Stimulated activated naive CD8-positive, alpha-beta T cell treated with anti-CD3 and anti-CD28 coated beads, Interleukin-15, Interleukin-2, amounts not matched to agents 100 U/mL and 50 U/mL, for 24 hours (primary cell): ENCODE measurements at regions not wholly inside any gene's neighbourhood (a gene's known extent, or its start where the extent isn't known, plus 50 kb on each side); places are given as distances from the start of the nearest gene placed in this dataset.
"Not testable (repeated sequence)": the region's sequence is repeated elsewhere in the genome, so short reads cannot be mapped to it uniquely, and the experiment has no call there.

Source experiments
- ATAC-seq: fragments of 150-1000 bp; cut with Tn5 transposase; one replicate; pipeline ENCODE4 v1.10.0; 2021
- DNase-seq: peaks from one replicate; pipeline ENCODE4 v3.0.0; 2021

DNA sequence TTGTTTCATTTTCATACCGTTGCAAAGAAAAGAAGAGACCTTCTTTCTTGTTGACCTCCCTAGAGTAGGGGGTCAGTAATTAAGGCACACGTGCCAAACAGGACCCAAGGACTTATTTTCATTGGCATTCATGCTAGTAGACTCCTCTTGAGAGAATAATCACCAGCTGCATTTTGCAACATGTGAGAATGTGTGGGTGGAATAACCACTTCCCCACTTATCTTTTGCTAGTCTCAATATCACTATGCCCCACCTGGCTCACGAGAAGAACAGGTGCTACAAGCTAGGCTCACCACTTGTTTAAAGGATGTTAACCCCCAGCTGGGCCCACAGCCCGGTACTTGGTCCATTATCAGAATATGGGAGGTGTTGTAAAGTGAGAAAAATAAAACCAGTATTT is 460.7 kb upstream of the MEF2C start:
- ATAC-seq (peak; percentile 43), DNase-seq (peak; percentile 6)

DNA sequence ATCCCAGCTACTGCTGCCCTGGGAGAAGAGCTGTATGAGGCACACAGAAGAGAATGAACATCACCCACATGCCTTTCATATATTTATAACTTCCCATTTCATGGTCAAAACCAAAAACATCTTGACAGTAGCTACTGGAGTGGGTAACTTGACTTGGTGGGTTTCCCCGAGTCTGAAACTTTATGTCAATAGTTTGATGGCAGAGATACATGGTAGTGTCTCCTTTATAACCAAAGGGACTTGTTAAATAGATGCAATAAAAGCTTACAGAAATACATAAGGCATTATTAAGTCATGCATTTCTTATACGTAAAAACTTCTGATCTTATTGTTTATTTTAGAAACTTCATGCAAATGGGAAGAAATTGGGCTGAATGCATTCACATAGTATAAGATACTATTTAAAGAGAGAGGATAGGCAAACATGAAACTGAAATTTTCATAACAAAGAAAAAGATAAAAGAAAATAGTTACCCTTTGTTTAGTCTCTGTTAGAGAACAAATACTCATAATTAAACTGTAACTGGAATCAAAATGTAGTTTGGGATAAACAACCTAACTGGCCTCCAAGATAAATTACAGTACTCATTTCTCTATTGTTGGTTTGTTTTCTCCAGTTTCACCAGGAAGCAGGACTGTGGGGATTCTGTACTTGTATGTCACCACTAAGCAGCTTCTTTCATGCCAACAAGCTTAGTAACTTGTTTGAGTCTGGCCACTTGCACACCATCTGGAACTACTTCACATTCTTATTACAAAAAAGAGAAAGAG is 459.3 kb upstream of the MEF2C start:
- DNase-seq (no peak), ATAC-seq (no peak)

DNA sequence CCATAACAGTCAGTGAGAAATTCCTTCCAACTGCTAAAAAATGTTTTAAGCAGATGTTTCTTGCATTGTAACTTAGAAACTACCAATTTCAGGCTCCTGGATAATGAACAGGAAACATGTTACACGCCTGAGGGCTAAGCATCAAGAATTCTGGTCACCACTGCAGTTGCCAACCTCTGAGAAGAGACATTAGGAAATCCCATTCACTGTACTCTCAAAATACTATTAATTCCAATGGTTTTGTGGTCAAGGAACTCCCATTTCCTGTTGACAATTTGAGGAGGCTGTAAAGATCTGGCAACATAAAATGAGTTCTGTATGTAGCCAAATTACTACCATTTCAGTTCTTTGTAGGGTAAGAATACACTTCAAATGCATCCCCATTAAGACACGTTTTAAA is 456.0 kb upstream of the MEF2C start:
- no peak for DNase-seq
- ATAC-seq = no peak

DNA sequence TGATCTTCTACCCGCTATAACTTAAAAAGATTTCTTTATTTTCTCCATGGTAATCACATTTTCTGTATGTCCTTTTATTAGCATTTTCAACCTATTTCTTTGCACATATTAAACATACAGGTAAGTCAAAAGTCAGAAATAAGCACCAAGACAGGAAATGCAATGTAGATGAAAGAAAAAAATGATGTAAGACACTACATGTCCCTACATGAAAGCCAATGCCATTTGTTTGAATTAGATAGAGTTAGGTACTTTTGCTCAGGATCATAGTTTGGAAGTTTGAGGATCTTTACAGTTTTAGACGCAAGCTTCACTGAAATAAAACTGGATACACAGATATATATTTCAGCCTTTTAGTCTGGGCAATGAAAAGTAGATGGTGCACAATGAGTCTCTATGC is 453.1 kb upstream of the MEF2C start:
- no peak for ATAC-seq
- no peak for DNase-seq

DNA sequence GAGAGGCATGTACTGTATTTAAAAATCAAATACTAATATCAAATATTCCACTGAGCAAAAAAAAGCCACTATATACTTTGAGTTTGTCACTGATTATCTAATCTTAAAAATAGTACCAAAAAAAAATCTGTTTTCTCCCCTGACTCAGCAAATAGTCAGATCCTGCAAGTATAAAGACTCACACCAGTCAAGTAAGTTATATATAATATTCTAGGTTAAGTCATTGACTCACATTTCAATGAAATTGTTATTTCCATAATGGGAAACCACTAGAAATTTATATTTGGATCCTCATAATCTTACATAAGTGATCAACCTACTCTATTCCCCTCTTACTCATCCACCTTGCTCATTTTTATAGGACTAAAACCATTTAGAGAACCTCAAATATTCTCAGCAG is 447.2 kb upstream of the MEF2C start:
- no peak for DNase-seq

DNA sequence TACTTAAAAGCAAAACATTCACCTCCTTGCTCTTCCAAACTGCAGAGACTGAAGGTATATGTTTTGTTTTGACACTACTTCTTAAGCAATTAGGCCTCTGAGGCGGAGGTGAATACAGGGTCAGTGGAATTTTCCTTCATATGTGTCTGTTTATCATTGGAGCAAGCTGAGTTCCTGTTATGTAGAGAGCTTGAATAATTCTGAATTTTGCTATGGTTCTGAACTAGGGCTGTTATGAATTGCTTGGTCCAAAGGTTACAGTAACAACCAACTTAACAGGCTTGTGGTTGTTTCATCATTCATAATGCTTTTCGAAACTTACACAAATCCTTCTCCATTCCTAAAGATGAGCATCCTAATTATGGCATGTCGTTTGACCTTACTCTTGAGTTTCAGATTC is 444.6 kb upstream of the MEF2C start:
- DNase-seq (no peak), ATAC-seq (no peak)

More for the DNA sequence above, 447.2 kb upstream of the MEF2C start:
- no peak for ATAC-seq

DNA sequence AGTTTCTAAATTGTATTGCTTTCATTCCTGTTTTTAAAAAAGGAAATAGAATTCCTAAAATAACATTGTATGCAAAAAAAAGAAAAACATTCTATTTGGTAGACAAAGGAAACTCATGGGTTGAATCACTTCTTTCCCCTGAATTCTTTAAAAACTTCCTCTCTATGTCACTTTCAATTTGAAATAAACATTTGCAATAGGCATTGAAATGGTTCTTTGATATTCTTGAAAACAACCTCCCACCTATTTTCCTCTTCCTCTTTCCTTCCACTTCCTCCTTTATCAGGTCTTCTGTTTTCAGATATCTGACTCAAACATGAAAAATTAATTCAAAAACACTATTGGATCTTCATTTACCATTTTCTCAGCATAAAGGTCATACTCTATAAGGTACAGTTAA is 442.0 kb upstream of the MEF2C start:
- DNase-seq = no peak
- ATAC-seq = no peak

DNA sequence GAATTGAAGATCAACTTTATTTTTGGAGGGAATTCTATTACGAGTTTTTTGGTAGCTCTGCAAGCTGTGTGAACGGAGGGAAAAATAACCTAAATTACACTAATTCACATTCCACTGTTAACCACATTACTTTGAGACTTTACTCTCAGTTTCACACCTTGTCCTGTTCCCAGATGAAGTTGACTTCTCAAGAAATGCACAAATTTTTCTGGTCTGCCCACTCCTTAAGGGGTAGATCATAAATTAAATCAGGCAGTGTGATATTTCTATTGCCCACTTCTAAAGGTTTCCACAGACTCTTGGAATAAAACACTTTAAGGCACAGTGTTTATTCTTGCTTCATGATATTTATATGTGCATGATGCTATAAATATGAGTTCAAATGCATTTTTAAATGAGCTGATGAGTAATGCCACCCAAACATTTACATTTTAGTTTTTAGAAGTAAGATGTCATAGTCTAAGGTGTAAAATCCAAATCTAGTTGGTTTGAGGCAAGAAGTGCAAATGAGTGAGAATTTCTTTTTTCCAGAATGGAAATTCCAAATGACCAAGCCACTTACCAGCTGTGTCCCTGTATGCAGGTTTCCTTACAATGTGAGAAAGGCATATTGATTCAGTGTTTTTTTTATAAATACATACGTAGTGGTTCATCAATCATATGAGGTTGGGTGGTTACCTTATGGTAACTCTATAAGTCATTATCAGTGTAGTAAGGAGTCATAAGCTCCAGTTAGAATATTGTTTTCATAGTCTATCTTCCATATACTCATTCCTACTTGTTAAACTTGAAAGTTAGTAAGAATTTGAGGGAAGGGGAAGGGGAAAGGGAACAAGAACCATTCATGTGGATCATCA is 437.7 kb upstream of the MEF2C start:
- ATAC-seq (peak; percentile 61), DNase-seq (no peak)

DNA sequence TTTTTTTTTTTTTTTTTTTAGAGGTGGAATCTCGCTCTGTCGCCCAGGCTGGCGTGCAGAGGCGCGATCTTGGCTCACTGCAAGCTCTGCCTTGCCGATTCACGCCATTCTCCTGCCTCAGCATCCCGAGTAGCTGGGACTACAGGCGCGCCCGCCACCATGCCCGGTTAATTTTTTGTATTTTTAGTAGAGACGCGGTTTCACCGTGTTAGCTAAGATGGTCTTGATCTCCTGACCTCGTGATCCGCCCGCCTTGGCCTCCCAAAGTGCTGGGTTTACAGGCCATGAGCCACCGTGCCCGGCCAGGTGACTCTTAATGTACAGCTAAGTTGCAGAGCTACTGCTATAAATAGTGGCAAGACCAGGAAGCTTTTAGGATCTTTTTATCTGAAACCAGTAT is 434.9 kb upstream of the MEF2C start:
- not testable (repeated sequence) for ATAC-seq, DNase-seq

DNA sequence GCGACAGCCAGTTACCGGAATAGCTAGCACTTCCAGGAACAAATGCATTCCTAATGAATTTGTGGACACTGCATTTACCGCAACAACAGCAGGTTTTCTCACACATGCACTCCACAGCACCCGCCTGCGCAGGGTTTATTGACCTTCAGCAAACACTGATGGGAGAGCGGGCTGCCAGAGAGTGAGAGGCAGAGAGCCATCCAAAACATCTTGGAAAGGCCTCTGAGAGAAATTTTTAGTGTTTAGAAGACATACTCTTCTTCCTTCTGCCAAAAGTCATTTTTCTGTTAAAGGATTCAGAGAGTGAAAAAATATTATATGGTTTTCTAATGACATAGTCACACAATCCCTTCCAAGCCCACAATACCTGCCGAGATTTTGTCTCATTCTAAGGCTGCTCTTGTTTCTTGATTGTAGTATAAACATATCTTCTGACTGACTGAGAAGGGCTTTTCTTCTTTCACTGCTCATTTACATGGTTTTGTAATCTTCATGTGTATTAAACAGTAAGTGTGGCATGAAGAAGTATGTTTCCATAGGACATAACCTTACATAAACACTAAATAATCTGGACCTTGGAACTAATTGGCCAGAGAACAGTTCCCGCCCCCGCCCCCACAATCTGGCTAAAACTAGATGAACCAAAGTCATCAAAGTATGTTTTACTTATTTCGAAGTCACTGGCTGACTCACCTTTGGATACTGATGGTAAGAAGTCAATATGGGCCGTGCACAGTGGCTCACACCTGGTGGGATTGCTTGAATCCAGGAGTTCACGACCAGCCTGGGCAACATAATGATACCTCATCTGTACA is 432.5 kb upstream of the MEF2C start:
- ATAC-seq (no peak), DNase-seq (no peak)

DNA sequence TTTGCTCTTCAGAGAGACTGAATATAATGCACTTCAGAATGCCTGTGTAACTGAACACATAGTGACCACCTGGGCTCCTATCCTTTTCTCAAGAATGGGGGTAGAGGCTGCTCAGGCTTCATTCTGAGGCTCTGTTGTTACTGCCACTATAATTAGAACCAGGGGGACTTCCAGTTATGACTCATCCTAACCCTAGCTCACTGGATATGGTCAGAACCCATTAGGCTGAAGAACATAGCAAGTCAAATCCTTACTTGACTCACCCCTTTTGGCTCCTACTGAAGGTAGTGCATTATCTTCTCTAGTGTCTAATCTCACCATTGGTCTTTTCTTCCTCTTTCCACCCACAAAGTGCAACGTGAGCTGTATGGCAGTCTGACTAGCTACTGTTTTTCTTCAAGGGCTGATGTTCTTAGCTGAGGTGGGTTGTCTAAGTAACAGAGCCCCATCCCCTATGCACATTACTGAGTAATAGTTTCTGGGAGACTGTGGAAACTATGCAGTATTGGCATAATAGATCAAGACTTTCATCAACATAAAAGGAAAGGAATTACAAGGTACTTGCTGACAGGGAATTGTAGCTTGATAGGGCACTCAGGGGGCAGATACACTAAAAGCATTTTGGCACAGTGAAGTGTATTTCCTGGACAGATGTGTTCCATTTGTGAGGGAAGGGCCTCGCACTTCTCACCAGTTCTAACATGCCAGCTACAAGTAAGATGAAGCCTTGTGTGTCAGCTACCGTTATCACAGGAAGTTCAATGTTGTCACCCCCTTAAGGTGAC is 431.0 kb upstream of the MEF2C start:
- peak; percentile 20 for DNase-seq
- ATAC-seq = peak; percentile 96

DNA sequence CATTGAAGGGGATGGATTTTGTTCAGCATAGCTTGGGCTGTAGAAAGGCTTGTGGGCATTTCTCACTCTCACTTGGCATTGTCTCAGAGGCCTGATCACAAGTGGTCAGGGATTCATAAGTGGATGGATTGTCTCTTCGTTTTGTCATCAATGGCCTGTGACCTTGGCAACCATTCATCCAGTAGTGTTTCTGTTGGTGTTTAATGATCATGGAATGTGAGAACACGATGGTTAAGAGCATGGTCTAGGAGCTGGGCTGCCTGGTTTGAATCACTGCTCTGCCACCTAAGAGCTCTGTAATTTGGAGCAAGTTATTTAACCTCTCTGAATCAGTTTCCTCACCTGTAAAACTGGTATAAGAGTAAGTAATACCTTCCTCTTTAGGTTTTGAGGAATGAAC is 430.1 kb upstream of the MEF2C start:
- ATAC-seq = no peak
- no peak for DNase-seq

DNA sequence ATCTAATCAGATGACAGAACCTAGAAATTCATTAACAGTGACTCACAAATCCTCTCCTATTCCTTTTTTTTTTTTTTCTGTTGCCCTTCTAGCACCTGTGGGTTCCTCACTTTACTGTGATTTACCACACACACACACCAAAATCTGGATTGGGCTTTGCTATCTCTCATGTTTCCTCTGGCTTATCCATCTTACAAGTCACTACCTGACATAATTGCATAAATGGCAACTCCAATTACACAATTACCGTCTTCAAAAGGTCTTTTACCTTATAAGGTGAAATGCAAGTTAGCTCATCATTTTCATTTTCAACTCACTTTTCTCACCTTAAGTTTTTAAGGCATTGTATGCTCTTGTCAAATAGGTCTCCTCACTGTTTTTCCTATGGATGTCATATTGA is 426.3 kb upstream of the MEF2C start:
- no peak for ATAC-seq
- DNase-seq = no peak

DNA sequence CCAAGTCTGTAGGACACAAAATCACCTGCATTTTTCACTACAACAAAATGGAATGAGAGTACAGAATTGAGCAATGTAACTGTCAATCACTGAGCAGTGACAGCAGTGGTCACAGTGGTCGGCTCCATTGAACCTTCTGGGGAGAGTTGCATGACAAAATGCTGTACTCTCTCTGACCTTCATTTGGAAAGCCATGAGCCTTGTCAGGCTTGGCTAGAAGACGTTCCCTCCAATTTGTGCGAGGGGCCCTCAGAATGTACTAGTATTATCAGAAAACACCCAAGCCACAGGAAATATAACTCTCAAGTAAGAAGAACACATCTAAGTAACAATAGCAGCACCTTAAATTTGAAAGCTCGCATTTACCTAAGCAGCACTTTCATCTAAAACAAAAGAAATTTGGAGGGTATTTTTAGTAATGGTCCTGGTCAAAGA is 425.6 kb upstream of the MEF2C start:
- DNase-seq = no peak

DNA sequence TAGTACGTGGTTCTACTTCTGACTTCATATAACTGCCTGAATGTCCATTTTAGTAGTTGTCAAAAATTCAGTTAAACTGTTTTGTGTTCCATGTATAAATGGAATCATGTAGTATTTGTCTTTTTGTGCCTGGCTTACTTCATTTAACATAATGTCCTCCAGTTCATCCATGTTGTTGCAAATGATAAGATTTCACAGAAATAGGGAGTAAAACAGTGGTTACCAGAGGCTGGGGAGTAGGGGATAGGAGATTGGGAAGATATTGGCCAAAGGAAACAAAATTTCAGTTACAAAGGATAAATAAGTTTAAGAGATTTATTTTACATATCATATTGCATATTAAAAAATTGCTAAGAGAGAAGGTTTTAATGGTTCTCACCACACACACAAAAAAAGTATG is 425.0 kb upstream of the MEF2C start:
- DNase-seq = no peak
- ATAC-seq = no peak

More for the DNA sequence above, 425.6 kb upstream of the MEF2C start:
- ATAC-seq = peak; percentile 52

DNA sequence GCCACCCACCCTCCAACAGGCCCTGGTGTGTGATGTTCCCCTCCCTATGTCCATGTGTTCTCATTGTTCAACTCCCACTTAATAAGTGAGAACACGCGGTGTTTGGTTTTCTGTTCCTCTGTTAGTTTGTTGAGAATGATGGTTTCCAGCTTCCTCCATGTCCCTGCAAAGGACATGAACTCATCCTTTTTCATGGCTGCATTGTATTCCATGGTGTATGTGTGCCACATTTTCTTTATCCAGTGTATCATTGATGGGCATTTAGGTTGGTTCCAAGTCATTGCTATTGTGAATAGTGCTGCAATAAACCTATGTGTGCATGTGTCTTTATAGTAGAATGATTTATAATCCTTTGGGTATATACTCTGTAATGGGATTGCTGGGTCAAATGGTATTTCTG is 424.2 kb upstream of the MEF2C start:
- not testable (repeated sequence) for ATAC-seq, DNase-seq

DNA sequence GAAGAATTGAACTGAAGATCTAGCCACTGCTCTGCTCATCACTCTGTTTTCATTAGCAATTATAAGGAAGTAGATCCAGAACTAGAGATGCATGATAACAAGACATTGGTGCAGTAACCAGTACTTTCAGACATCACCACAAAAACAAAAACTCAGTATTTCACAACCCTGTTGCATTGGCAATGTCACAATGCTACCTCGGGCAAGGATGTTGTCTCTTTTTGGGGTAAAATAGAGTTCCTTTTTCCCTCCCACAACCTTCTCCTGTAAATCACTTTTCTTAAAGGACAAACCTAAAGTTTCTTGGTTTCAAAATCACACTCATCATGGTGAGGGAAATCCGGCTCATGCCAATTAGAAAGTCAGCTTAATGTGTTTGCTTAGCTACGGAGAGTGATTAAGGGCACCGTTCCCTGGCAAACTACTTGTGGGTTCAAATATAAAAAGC is 420.1 kb upstream of the MEF2C start:
- DNase-seq (no peak), ATAC-seq (no peak)

DNA sequence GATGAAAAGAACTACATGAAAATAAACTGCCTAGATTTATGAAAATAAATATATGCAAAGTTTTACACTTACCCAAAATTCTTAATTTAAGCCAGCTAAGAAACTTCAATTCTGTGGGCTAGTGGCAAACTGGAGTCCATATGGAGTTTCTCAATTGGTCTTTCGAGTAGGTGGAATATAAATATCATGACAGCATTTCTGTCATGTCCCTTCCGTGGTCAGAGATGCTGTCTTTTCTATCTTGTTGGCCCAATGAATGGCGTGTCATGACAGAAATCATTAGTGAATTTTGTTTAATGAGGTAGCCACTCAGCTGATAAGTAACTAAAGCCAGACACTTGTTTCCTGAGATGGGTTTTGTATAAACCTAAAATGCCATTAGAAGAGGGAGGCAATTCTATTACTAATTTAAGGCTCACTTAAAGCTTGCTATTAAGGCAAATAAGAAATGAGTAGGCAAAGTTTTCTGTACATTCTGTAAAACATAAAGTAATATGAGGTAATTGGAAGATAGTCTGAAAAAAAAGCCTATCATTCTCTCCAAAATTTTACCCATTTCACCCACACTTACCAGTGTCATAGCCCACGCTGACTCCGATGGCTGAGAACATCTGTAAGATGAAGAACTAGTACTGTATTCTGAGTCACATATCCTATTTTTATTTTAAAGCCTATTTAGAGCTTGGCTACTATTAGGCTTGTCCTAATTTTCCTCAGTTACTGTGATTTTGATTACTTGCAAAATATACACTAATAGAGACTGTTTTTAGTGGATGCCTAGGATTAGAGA is 419.3 kb upstream of the MEF2C start:
- ATAC-seq = no peak
- no peak for DNase-seq

DNA sequence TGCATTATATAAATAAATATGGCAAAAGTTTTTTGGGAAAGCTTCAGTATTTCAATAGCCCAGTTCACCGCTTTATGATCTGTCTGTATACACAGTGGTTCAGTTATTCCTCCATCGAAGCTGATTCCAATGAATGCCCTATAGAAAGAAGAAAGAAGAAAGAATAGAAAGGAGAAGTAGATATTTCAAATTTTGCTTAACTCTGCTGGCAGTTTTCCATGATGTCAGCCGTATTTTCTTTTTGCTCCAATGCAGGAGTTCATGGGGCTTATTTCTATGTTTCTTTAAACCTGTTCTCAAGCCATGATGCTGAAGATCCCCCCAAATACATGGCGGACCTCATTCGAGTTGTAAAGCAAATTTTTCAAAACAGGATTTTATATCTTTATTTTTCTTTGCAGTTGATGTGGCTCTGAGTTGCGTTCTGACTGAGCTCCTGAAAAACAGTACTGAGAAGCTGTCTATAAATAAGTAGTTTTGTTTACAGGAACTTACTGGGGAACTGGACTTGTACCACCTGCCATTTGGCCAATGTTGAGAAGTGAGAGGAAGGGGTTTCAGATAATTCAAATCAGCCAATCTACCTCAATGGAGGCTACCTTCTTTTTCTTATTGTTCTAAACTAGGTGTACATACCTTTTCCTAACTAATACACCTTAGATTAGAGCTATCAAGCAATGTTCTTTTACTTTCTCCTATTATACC is 418.5 kb upstream of the MEF2C start:
- no peak for DNase-seq
- ATAC-seq = no peak

DNA sequence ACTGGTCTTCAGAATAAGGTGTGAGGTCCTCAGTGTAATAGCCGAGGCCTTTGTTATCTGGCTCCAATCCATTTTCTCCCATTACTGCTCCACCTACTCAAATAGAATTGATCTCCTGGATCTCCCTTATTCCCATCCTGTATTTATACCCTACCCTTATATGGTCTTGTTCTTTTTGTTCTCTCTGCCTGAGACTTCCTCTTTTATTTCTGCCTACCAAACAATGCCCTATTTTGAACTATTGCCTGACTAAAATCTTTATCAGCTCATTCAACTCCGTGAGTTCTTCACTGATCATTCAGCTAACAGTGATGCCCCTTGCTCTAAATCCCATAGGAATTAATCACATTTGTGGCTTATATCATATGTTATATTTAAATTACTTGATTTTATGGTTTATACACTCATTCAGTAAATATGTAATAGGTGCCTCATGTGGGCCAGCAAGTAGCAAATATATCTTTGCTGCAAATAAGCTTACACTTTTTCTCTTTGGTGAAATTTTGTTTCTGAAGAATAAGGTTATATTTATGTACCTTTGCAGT is 417.5 kb upstream of the MEF2C start:
- no peak for DNase-seq
- no peak for ATAC-seq
